ENCODE measurements at regions not wholly inside any gene's neighbourhood (a gene's known extent, or its start where the extent isn't known, plus 50 kb on each side); places are given as distances from the start of the nearest gene placed in this dataset.

DNA sequence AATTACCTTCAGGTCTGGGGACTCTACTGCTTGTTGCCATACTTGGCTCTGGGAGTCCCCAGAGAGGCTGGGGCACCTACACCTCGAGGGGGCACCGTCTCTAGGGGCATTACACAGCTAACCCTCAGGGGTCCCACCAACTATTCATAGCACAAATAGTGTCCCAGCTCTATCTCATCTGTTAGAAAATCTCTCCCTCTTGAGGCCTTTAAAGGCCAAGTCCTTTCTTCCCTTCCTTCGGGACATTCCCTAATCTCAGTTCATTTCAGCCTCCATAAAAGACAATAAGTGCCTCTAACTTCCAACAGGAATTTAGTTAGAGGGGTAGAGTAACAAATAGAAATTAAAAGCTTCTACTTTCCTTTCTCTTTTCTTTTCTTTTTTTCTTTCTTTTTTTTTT is 55.8 kb upstream of the SORBS2 start:
- Histone ChIP-seq H3K27me3 (ENCODE audit: insufficient read depth, low read depth, low read length) (no peaks in the 10 kb centered on the region), H3K9me2 (ENCODE audit: insufficient read depth, low read length) (no peaks in the 10 kb centered on the region), H3K27ac (ENCODE audit: low read length) (no peak overlapping the region), H3K79me2 (replicated peaks; ENCODE audit: insufficient read depth, low read length) (no peaks in the 10 kb centered on the region), H3F3A (ENCODE audit: insufficient read depth, low read length, poor library complexity, severe bottlenecking) (no peaks in the 10 kb centered on the region), H3K36me3 (ENCODE audit: insufficient read depth, low read length) (no peaks in the 10 kb centered on the region), H3K4me2 (ENCODE audit: low read length) (no peak overlapping the region), H3K4me3 (ENCODE audit: low read length) (no peak overlapping the region), H4K20me1 (ENCODE audit: insufficient read depth) (no peaks in the 10 kb centered on the region), H3K9me3 (ENCODE audit: low read length) (no peaks in the 10 kb centered on the region), H2AFZ (ENCODE audit: low read depth, low read length) (no peak overlapping the region), H3K9ac (ENCODE audit: low read length) (no peak overlapping the region)
- TF ChIP-seq EZH2 (IDR thresholded peaks at IDR 0.05; ENCODE audit: borderline replicate concordance, insufficient read depth, low read length, poor library complexity, severe bottlenecking): no peak
- TF ChIP-seq MXI1 (conservative IDR thresholded peaks at IDR 0.05; ENCODE audit: poor library complexity, severe bottlenecking): no peak
- no peak for TF ChIP-seq POLR2AphosphoS5 (IDR thresholded peaks at IDR 0.05)
- TF ChIP-seq TAF1 (IDR thresholded peaks at IDR 0.05; ENCODE audit: low read depth): no peak
- no peak for TF ChIP-seq EP300 (conservative IDR thresholded peaks at IDR 0.05; ENCODE audit: poor library complexity, severe bottlenecking)
- no peak for TF ChIP-seq SMC3 (conservative IDR thresholded peaks at IDR 0.05; ENCODE audit: poor library complexity)
- TF ChIP-seq RAD21 (conservative IDR thresholded peaks at IDR 0.05): no peak
- TF ChIP-seq, protein P1, sequence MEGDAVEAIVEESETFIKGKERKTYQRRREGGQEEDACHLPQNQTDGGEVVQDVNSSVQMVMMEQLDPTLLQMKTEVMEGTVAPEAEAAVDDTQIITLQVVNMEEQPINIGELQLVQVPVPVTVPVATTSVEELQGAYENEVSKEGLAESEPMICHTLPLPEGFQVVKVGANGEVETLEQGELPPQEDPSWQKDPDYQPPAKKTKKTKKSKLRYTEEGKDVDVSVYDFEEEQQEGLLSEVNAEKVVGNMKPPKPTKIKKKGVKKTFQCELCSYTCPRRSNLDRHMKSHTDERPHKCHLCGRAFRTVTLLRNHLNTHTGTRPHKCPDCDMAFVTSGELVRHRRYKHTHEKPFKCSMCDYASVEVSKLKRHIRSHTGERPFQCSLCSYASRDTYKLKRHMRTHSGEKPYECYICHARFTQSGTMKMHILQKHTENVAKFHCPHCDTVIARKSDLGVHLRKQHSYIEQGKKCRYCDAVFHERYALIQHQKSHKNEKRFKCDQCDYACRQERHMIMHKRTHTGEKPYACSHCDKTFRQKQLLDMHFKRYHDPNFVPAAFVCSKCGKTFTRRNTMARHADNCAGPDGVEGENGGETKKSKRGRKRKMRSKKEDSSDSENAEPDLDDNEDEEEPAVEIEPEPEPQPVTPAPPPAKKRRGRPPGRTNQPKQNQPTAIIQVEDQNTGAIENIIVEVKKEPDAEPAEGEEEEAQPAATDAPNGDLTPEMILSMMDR (IDR thresholded peaks at IDR 0.05; ENCODE audit: poor library complexity, severe bottlenecking): no peak
- TF ChIP-seq, protein P2, sequence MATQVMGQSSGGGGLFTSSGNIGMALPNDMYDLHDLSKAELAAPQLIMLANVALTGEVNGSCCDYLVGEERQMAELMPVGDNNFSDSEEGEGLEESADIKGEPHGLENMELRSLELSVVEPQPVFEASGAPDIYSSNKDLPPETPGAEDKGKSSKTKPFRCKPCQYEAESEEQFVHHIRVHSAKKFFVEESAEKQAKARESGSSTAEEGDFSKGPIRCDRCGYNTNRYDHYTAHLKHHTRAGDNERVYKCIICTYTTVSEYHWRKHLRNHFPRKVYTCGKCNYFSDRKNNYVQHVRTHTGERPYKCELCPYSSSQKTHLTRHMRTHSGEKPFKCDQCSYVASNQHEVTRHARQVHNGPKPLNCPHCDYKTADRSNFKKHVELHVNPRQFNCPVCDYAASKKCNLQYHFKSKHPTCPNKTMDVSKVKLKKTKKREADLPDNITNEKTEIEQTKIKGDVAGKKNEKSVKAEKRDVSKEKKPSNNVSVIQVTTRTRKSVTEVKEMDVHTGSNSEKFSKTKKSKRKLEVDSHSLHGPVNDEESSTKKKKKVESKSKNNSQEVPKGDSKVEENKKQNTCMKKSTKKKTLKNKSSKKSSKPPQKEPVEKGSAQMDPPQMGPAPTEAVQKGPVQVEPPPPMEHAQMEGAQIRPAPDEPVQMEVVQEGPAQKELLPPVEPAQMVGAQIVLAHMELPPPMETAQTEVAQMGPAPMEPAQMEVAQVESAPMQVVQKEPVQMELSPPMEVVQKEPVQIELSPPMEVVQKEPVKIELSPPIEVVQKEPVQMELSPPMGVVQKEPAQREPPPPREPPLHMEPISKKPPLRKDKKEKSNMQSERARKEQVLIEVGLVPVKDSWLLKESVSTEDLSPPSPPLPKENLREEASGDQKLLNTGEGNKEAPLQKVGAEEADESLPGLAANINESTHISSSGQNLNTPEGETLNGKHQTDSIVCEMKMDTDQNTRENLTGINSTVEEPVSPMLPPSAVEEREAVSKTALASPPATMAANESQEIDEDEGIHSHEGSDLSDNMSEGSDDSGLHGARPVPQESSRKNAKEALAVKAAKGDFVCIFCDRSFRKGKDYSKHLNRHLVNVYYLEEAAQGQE (IDR thresholded peaks at IDR 0.05; ENCODE audit: borderline replicate concordance): no peak

DNA sequence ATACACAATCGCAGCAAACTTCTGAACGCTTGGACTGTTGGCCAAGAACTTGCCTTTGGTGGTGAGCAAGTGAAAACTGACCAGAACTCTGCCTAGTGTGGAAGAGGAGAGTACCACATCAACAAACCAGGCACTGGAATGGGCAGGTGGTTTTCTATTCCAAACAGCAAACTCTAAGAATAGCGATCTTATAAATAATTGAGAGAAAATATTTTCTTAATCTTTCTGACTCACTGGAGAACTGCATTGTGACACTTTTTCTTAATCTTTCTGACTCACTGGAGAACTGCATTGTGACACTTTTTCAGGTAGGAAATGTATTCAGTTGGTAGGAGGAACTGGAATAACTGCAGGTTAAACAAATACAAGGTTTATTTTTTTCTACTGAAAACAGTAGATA is 57.0 kb upstream of the SORBS2 start:
- H3K4me2 ChIP-seq (ENCODE audit: low read length): no peak overlapping the region
- H3K9ac ChIP-seq (ENCODE audit: low read length): no peak overlapping the region
- H4K20me1 ChIP-seq (ENCODE audit: insufficient read depth): no peaks in the 10 kb centered on the region
- H3F3A ChIP-seq (ENCODE audit: insufficient read depth, low read length, poor library complexity, severe bottlenecking): no peaks in the 10 kb centered on the region
- H3K79me2 ChIP-seq (replicated peaks; ENCODE audit: insufficient read depth, low read length): no peaks in the 10 kb centered on the region
- no peak overlapping the region for H3K4me3 ChIP-seq (ENCODE audit: low read length)
- H3K36me3 ChIP-seq (ENCODE audit: insufficient read depth, low read length): no peaks in the 10 kb centered on the region
- no peak overlapping the region for H2AFZ ChIP-seq (ENCODE audit: low read depth, low read length)
- H3K9me3 ChIP-seq (ENCODE audit: low read length): no peaks in the 10 kb centered on the region
- H3K27me3 ChIP-seq (ENCODE audit: insufficient read depth, low read depth, low read length): no peaks in the 10 kb centered on the region
- TF ChIP-seq TAF1 (IDR thresholded peaks at IDR 0.05; ENCODE audit: low read depth) (no peak), MXI1 (conservative IDR thresholded peaks at IDR 0.05; ENCODE audit: poor library complexity, severe bottlenecking) (no peak), EZH2 (IDR thresholded peaks at IDR 0.05; ENCODE audit: borderline replicate concordance, insufficient read depth, low read length, poor library complexity, severe bottlenecking) (no peak), SMC3 (conservative IDR thresholded peaks at IDR 0.05; ENCODE audit: poor library complexity) (no peak), EP300 (conservative IDR thresholded peaks at IDR 0.05; ENCODE audit: poor library complexity, severe bottlenecking) (no peak), POLR2AphosphoS5 (IDR thresholded peaks at IDR 0.05) (no peak), RAD21 (conservative IDR thresholded peaks at IDR 0.05) (no peak)
- TF ChIP-seq, protein P1 (IDR thresholded peaks at IDR 0.05; ENCODE audit: poor library complexity, severe bottlenecking): no peak
- TF ChIP-seq, protein P2 (IDR thresholded peaks at IDR 0.05; ENCODE audit: borderline replicate concordance): no peak
- no peaks in the 10 kb centered on the region for H3K9me2 ChIP-seq (ENCODE audit: insufficient read depth, low read length)
- no peak overlapping the region for H3K27ac ChIP-seq (ENCODE audit: low read length)
